Activated CD4-positive, alpha-beta T cell treated with anti-CD3 and anti-CD28 coated beads, Interleukin-2, amount 50 U/mL, for 24 hours (primary cell): ENCODE measurements at regions not wholly inside any gene's neighbourhood (a gene's known extent, or its start where the extent isn't known, plus 50 kb on each side); places are given as distances from the start of the nearest gene placed in this dataset.

Experiments
- DNase-seq, 2 donors: peaks; one replicate each; pipeline ENCODE4 v3.0.0-alpha.2; 2020; ENCODE audit warnings: low read depth in 1 of 2, low spot score in 1 of 2

DNA sequence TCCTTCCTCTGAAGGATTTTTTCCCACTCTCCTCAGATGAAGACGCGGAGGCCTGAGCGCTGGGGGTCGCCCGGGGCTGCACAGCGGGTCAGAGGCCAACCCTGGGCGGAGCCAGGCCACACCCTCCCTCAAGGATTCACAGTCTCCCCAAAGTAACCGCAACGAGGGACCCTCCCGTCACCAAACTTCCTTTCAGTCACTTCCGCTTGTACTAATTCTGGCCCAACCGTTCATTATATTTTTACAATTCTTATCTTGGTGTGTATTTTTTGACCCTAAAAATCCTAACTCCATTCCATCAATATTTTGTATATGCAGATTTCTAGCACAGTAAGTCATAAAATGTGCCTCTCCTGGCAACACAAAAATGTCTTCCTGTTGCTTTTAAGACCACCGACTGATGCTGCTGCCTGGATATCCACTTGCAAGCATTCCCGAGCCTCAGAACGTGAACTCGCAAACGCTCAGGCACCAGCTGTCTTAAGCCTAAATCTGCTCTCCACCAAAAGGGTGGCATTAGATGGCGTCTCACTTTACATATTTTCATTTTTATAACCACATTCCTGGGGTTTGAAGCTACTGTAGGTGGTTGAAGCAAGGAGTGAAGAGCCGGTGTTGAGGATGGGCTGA lies 128.0 kb downstream of the DLL1 start:
- no peak for DNase-seq

DNA sequence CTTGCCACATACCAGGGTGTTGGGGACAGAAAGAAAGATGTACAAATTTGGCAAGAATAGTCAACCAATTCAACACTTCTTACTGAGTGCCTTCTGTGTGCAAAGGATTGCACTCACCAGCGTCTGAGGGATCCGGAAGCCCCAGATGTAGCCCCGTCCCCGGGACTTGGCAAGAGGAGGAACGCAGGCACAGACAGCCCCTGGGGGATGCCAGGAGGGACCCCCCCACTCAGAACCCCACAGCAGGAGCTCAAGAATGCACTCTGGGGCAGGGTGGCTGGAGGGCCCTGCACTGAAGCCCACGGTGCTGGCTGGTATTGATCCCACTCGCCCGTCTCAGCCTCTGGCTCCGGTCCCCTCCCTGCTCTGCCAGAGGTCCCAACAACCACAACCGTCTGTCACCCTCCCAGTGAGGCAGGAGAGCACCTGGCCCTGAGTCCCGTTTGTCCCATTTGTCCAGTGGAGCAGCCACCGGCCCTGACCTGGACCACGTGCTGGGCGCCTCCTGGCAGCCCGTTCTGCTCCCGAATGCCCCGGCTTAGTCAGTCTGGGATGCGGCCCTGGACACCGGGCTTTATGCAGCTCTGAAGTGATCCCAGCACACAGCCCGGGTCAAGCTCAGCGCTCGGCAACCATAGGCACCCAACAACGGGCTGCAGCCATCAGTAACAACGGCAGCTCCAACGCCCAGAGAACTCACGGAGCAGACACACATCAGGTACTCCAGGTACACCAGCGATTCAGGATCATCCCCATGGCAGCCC lies 128.7 kb downstream of the DLL1 start:
- DNase-seq, result no peak

DNA sequence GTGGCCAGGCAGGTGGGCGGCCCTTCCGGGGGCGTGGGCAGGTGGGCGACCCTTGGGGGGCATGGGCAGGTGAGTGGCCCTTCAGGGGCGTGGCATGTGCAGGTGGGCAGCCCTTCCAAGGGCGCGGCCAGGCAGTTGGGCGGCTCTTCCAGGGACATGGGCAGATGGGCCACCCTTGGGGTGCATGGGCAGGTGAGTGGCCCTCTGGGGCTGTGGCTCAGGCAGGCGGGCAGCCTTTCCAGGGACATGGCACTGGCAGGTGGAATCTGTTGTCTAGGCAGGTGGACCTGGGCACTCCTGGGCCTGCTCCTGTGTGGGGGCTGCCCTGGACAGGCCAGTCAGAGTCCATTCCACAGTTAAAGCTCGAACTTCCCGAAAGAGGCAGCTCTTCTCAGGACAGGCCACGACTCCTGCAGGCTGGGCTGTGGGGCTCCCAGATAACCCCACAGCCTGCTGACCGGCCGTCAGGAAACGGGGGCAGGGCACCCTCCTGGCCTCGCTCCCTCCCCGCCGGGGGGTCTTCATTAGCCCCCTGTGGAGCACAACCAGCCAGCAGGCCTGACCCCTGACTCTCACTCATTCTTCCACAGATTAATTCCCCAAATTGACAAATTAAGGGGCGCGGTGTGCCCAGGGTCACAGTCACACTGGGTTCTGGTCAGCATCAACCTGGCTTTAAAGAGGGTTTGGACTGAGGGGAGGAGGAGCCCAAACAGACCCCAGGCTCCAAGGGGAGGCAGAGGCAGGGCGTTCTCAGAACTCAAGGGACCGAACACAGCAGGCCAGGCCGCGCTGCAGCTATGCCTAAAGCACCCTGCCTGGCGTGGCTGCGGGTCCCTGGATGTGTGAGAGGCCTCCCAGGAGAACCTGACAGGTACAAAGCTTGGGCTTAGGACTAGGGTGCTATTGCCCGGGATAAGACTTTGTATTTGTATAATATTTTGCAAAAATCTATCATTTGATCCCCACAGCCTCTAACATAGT lies 130.0 kb downstream of the DLL1 start:
- DNase-seq, result no peak

DNA sequence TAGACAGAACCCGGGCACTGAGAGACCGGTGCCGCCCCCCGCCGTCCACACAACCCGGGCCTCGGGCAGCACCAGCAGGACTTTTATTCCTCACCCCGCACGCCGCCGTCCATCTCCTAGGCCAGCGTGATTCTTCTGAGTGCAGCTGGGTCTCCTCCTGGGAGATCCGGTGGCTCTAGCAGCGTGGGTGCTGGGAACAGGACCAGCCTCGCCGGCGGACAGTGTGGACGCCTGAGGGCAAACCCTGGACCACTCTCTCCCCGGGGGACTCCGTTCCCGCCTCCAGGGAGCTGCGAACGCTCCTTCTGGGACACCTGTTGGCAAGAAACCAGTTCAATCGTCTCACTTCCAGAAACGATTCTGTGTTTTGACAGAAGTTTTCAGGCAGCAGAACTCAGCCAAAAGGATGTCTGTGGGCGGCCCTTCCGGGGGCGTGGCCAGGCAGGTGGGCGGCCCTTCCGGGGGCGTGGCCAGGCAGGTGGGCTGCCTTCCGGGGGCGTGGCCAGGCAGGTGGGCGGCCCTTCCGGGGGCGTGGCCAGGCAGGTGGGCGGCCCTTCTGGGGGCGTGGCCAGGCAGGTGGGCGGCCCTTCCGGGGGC lies 130.7 kb downstream of the DLL1 start:
- no peak for DNase-seq

DNA sequence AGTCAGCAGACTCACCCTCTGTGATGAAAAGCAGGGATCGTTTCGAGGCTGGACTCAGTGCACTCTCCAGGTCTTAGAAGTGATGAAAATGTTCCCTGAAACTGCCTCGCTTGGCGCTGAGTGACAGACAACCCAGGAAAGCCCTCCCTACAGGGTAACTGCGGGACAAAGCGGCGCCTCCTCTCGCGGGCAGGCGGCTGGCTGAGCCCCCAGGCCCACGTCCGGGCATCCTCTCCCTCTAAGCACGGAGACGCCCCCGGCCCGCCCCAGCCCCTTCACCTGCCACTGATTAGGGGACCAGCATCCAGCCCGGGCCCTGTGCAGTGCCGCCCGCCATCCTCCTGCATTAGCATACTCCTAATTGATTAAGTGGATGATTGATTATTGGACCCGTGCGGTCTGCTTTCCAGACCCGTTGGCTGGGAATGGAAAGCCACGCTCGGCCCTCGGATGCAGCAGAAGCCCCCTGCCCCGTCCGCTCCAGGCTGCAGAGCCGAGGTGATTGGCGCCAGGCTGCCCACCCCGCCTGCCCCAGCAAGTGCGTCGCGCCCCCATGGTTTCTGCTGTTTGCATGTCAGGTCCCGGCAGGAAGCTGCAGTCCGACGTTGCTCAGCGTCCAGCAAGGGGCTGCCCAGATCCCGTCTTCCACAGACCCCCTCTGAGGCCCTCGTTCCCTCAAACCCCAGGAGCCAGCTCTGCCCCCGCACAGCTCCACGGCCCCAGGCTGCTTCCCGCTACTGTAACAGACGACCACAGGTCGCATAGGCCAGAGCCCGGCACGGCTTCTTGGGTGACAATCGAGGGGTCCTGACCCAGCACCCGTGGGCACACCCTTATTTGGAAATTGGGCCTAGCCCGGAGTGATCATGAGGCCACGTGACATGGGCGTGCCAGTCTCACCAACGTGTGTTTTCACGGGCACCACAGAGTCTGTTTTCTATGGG lies 131.6 kb downstream of the DLL1 start:
- no peak for DNase-seq

DNA sequence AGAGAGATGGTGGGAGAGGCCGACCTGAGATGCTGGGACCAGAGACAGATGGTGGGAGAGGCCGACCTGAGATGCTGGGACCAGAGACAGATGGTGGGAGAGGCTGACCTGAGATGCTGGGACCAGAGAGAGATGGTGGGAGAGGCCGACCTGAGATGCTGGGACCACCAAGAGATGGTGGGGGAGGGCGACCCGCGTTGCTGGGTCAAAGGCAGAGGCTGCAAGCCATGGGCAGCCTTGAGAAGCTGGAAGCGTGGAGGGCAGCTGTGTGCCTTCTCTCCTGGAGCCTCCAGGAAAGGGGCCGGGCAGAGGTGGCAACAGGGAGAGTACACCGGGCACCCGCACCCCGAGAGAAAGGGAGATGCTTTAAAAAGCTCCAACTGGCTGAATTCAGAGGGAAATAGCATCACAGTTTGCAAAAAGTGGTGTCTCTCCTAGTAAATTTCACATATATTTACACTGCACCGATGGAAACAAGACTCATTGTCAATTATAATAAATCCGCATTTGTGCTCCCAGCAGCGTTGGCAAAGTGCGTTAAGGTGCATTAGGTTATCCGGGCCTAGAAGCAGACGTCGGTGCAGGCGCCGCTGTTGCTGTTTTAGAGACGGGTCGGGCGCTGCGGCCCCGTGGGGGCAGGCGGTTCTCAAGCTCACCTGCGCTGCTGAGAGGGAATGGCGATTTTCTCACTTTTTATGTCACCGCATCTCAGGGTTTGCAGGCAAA lies 132.4 kb downstream of the DLL1 start:
- DNase-seq, result no peak

DNA sequence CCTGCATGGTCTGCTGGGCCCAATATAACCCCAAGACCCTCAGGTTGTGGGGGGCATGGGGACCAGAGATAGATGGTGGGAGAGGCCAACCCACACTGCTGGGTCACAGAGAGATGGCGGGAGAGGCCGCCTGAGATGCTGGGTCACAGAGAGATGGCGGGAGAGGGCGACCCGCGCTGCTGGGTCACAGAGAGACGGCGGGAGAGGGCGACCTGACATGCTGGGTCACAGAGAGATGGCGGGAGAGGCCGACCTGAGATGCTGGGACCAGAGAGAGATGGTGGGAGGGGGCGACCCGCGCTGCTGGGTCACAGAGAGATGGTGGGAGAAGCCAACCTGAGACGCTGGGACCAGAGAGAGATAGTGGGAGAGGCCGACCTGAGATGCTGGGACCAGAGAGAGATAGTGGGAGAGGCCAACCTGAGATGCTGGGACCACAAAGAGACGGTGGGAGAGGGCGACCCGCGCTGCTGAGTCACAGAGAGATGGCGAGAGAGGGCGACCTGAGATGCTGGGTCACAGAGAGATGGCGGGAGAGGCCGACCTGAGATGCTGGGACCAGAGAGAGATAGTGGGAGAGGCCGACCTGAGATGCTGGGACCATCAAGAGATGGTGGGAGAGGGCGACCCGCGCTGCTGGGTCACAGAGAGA lies 133.2 kb downstream of the DLL1 start:
- no peak for DNase-seq

DNA sequence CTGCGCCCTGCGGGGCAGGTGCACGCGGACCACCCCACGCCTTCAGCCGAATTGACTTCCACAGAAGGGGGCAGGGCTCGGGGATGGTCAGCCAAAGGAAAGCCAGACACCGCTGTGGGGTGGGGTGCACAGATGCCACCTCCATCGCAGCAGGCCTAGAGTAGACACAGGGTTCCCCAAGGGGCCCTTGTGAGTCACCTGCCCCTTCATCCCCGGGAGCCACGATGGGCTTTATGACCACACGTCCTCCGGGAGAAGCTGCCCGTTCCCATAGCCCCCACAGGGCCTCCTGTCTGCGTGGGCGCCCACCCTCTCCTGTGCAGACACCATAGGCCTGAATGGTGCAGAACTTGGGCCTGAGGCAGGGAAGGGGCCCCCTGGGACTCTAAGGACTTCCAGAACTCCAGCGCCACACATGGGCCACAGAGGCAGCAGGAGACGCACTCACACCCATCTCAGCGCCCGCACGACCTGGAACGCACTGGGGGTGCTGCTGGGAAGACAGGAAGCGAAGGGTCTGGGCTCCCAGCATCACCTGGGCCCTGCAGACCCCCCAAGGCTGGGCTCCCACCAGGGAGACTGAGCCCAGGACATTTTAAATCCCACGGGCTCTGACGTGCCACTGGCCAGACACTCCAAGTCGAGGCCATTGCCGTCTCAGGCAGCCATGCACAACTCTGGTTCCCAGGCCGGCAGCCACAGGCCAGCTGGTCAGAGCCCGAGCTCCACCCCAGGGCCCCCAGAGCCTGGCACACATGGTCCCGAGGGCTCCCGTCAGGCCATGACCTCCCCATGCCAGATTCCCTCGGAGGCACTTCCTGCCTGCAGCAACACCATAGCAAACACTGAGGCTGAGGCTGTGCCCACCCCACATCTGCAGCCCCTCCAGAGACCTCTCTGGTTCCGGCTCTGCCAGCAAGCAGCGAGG lies 134.2 kb downstream of the DLL1 start:
- DNase-seq, result no peak

DNA sequence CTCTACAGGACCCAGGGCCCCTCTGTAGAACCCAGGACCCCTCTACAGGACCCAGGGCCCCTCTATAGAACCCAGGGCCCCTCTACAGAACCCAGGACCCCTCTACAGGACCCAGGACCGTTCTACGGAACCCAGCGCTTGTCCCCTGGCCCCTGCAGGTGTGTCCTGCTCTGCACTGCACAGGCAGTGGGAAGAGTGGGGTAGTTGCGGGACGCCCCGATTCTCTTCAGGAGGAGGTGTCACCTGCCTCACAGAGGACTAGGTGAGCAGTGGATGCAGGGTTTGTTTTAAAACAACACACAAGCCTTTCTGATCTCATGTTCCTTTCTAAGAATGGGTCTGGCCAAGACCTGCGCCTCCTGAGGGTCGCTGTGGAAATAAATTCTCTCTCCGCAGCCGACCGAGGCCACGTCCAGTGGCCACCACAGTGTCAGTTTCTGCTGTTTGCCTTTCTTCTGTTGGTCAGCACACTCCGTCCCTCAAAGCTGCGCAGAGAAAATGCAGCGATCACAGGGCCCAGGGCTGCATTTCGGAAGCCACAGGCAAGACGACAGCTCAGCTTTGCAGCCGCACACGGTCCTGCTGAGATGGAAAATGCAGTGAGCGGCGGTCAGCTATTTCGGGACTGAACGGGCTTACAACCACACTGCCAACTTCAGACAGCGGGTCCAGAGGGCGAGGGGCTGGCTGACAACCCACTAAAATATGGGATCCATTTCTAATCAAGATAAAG lies 135.2 kb downstream of the DLL1 start:
- no peak for DNase-seq

DNA sequence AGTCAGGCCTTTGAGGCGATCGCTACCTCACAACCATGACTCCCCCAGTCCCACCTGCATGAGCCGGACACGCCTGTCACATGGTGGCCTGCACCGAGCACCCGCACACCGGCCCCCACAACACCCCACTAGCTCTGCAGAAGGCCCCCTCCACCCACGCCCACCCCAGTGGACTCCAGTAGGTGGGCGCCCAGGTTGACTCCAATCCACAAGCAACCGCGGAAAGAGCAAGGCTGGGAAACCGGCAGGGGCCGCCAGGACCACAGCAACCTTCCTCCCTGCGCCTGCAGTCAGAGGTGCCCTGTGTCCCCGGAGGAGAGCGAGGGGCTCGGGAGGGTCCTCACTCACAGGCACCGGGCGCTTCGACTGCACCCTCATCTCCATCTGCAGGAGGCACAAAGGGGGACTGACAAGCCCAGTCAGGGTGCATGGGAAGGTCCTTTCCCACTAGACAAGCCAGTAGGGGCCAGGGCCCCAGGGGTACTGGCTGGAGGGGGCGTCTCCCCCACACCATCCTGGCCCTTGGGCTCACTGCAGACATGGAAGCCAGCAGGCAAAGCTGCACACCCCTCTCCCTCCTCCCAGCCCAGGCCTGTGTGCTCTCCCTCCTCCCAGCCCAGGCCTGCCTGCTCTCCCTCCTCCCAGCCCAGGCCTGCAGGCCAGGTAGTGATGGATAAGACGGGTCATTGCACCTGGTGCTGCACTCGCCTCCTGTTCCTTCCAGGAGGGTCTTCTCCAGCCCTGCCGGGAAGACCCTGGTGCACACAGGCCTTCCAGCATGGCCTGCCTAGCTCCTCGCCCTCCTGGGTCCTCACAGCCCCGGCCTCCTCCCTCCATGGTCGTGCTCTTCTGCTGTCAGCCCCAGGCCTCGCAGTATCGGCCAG lies 137.2 kb downstream of the DLL1 start:
- DNase-seq, result no peak

DNA sequence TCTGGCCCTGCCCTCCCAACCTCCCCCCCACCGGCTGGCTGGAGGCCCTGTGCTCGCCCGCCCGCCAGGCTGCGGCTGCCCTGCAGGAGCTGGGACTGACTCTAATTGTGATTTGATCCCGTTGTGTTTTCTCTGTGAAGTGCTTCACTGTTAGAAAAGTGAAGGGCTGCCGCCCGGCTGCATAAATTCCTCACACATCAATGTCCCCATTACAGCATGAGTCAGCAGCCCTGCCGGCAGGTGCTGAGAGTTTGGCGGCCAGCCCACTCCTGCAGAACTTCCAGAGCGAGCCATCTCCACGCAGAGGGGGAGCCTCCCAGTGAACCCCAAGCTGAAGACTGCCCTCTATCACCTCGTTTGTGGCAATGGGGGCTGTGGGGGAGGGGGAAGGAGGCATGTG lies 137.9 kb downstream of the DLL1 start:
- DNase-seq, result no peak

DNA sequence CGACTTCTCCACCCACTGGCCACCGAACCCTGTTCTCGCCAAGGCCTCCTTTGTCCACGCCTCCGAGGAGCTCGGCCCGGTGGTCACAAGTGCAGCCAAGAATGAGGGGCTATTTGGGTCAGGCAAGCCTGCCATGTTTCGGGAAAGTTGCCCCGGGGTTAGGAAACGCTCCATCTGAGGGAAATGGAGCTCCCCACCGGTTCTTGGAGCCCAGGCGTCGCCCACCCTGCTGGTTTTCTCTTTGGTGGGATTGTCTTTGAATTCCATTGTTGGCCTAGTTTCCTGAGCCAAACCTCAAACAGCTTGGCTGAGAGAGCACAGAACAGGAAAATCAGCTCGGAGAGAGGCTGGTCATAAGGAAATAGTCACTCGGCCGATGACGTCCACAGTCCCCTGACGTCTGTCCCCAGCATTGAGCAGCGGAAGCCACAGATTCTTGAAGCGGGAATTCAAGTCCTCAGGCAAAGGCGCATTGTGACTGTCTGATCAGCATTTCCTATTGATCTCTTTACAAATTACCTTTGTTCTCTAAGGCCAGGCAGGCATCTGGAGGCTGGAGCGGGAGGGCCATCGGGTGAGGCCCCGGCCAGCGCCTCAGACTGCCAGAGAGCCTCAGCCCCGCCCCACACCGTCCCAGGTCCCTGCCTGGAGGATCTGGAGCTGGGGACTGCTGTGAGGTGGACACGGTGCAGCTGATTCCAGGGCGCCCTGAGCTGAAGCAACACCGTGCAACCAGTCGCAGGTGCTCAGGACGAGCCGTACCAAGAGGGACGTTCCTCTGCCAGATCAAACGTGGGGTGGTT lies 138.6 kb downstream of the DLL1 start:
- DNase-seq, result no peak

DNA sequence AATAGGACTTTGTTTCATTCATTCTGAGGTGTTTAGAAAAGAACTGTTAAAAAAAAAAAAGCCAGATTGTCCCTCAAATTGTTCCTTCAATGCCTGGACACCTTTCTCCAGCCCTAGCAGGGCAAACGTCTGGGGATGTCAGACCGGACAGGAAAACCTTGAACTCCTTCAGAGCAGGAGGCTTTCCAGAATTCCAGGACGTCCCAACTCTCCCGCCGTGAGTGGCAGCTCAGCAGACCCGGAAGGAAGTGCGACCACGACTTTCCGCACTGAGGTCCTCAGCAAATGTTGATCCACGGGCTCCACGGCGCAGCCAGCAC lies 139.1 kb downstream of the DLL1 start:
- no peak for DNase-seq

DNA sequence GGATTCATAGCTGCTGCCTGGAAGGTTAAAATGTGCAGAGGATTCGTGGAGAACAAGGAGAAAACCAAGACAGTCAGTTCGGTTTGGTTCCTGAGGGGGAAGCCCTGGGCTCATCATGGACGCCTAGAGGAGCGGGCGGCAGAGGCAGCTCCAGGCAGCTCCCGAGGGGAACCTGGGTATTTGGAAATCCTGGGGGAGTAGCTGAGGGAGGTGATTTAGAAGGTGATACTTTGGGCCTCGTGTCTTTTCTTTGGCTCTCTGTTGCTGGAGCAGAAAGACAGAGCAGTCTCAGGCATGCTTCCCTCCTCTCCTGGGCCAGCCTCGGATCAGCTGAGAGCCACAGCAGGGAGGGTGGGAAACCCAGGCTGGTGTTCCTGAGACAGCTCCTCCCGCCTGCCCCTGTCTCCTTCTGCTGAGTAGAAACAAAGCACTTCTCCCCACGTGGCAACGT lies 139.5 kb downstream of the DLL1 start:
- DNase-seq, result no peak

DNA sequence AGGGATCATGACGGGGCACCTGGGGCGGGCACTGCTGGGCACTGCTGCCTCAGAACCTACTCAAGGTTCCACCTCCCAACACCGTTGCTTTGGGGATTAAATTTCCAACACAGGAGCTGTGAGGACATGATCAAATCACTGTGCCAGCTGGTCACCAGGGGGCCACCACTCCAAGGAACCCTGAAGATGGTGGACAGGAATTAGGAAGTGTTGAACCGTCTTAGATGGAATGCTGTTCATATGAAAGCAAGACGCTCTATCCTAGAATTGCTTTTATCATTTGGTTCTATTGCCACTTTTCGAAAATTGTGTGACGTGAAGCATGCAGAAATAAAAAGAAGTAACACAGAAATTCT lies 140.3 kb downstream of the DLL1 start:
- DNase-seq, result no peak
